Liver (tissue), 3 donors: ENCODE measurements at regions not wholly inside any gene's neighbourhood (a gene's known extent, or its start where the extent isn't known, plus 50 kb on each side); places are given as distances from the start of the nearest gene placed in this dataset.

Source experiments
- GABPA ChIP-seq, 2 donors: IDR thresholded peaks in 1 of 2; conservative IDR thresholded peaks in 1 of 2; 2 replicates each; pipeline ENCODE4 v1.6.1; 2016; ENCODE audit warnings: antibody characterized with exemption in 2 of 2, mild to moderate bottlenecking in 1 of 2, moderate library complexity in 1 of 2
- YY1 ChIP-seq: IDR thresholded peaks from 2 replicates; pipeline ENCODE4 v1.6.1; 2016; ENCODE audit warnings: antibody characterized with exemption, mild to moderate bottlenecking
- TF ChIP-seq, protein P1 (sequence below): fragments of 150-350 bp; IDR thresholded peaks from 2 replicates; pipeline ENCODE4 v1.5.1; 2017; ENCODE audit warnings: improper control_type of control experiment, low read depth, low read length; ENCODE audit not compliant: missing input control
- TF ChIP-seq, protein P2 (sequence below): IDR thresholded peaks from 2 replicates; pipeline ENCODE4 v1.6.1; 2016; ENCODE audit warnings: antibody characterized with exemption, mild to moderate bottlenecking
- TF ChIP-seq, protein P3 (sequence below): IDR thresholded peaks from 2 replicates; pipeline ENCODE4 v1.6.1; 2016; ENCODE audit warnings: antibody characterized with exemption
- donor health status: healthy.
- donor health status: healthy.

DNA sequence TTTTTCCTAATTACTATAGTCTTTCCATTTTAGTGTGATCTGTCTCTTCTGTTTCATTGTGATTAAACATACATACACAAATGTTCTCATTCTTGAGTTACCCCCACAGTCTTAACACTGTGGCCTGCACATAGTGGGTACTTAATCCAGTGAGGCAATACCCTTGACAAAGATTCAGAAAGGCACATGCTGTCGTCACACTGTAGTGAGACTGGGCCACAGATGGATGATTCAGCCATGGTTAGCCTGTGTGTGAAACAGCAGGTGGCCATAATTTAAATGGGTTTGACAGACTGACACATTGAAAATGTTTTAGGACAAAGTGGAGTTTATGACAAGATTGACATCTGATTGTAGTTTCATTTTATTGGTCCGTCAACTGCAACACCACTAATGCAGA lies 313.1 kb downstream of the C11orf87 start:
- TF ChIP-seq GABPA (IDR thresholded peaks at IDR 0.05 in 1 of 2, conservative IDR thresholded peaks at IDR 0.05 in 1 of 2), result no peak
- TF ChIP-seq, protein P1, sequence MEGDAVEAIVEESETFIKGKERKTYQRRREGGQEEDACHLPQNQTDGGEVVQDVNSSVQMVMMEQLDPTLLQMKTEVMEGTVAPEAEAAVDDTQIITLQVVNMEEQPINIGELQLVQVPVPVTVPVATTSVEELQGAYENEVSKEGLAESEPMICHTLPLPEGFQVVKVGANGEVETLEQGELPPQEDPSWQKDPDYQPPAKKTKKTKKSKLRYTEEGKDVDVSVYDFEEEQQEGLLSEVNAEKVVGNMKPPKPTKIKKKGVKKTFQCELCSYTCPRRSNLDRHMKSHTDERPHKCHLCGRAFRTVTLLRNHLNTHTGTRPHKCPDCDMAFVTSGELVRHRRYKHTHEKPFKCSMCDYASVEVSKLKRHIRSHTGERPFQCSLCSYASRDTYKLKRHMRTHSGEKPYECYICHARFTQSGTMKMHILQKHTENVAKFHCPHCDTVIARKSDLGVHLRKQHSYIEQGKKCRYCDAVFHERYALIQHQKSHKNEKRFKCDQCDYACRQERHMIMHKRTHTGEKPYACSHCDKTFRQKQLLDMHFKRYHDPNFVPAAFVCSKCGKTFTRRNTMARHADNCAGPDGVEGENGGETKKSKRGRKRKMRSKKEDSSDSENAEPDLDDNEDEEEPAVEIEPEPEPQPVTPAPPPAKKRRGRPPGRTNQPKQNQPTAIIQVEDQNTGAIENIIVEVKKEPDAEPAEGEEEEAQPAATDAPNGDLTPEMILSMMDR, result no peak
- TF ChIP-seq, protein P2, sequence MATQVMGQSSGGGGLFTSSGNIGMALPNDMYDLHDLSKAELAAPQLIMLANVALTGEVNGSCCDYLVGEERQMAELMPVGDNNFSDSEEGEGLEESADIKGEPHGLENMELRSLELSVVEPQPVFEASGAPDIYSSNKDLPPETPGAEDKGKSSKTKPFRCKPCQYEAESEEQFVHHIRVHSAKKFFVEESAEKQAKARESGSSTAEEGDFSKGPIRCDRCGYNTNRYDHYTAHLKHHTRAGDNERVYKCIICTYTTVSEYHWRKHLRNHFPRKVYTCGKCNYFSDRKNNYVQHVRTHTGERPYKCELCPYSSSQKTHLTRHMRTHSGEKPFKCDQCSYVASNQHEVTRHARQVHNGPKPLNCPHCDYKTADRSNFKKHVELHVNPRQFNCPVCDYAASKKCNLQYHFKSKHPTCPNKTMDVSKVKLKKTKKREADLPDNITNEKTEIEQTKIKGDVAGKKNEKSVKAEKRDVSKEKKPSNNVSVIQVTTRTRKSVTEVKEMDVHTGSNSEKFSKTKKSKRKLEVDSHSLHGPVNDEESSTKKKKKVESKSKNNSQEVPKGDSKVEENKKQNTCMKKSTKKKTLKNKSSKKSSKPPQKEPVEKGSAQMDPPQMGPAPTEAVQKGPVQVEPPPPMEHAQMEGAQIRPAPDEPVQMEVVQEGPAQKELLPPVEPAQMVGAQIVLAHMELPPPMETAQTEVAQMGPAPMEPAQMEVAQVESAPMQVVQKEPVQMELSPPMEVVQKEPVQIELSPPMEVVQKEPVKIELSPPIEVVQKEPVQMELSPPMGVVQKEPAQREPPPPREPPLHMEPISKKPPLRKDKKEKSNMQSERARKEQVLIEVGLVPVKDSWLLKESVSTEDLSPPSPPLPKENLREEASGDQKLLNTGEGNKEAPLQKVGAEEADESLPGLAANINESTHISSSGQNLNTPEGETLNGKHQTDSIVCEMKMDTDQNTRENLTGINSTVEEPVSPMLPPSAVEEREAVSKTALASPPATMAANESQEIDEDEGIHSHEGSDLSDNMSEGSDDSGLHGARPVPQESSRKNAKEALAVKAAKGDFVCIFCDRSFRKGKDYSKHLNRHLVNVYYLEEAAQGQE, result no peak
- TF ChIP-seq, protein P3, sequence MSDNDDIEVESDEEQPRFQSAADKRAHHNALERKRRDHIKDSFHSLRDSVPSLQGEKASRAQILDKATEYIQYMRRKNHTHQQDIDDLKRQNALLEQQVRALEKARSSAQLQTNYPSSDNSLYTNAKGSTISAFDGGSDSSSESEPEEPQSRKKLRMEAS, result no peak
- TF ChIP-seq YY1, result no peak
